ENCODE measurements at regions not wholly inside any gene's neighbourhood (a gene's known extent, or its start where the extent isn't known, plus 50 kb on each side); places are given as distances from the start of the nearest gene placed in this dataset.
"Not testable (repeated sequence)": the region's sequence is repeated elsewhere in the genome, so short reads cannot be mapped to it uniquely, and the experiment has no call there.

- H3K36me3 ChIP-seq (ENCODE audit: control insufficient read depth, insufficient read depth, low read length) = no peaks in the 10 kb centered on the region
- H3K4me1 ChIP-seq (ENCODE audit: control insufficient read depth, extremely low read depth, insufficient read depth, low read length) = peaks cover 11% of the 10 kb centered on the region
- H4K20me1 ChIP-seq (ENCODE audit: control insufficient read depth, extremely low read depth, insufficient read depth, low read length) = no peaks in the 10 kb centered on the region
- no peak overlapping the region for H3K4me3 ChIP-seq (replicated peaks in 1 of 4; ENCODE audit: control extremely low read depth in 1 of 4, insufficient read depth in 1 of 4, low read depth in 3 of 4, low read length in 4 of 4)
- no peaks in the 10 kb centered on the region for H3K79me2 ChIP-seq (ENCODE audit: control insufficient read depth, insufficient read depth, low read length)
- H3K4me2 ChIP-seq (ENCODE audit: extremely low read depth, insufficient read depth, low read length) = no peak overlapping the region
- H3K9ac ChIP-seq (ENCODE audit: insufficient read depth, low read length) = no peak overlapping the region
- H3K9me3 ChIP-seq (ENCODE audit: control insufficient read depth, insufficient read depth, low read depth, low read length) = no peaks in the 10 kb centered on the region
- no peaks in the 10 kb centered on the region for H3K27me3 ChIP-seq (ENCODE audit: control insufficient read depth, insufficient read depth, low read length)
- no peak overlapping the region for H2AFZ ChIP-seq (ENCODE audit: low read length)
- no peak for TF ChIP-seq EZH2 (IDR thresholded peaks at IDR 0.05; ENCODE audit: low read length, missing control alignments)
- TF ChIP-seq CTCF (conservative IDR thresholded peaks at IDR 0.05 in 1 of 2, IDR thresholded peaks at IDR 0.05 in 1 of 2; ENCODE audit: low read depth in 1 of 2, low read length in 2 of 2) = no peak
- DNase-seq (ENCODE audit: low read depth in 2 of 2) = no peak
- no peak overlapping the region for H3K27ac ChIP-seq (ENCODE audit: insufficient read depth, low read length)
These were observed 199.1 kb upstream of the ARL4C start for GRCh38 chr2:234695981-234696380.

- Histone ChIP-seq H3K36me3 (ENCODE audit: control insufficient read depth, insufficient read depth, low read length) (no peaks in the 10 kb centered on the region), H3K4me1 (ENCODE audit: control insufficient read depth, extremely low read depth, insufficient read depth, low read length) (peaks cover 15% of the 10 kb centered on the region), H3K9ac (ENCODE audit: insufficient read depth, low read length) (no peak overlapping the region), H2AFZ (ENCODE audit: low read length) (no peak overlapping the region), H3K27ac (ENCODE audit: insufficient read depth, low read length) (peak overlapping the region; percentile 35), H3K4me2 (ENCODE audit: extremely low read depth, insufficient read depth, low read length) (no peak overlapping the region), H3K79me2 (ENCODE audit: control insufficient read depth, insufficient read depth, low read length) (no peaks in the 10 kb centered on the region), H3K9me3 (ENCODE audit: control insufficient read depth, insufficient read depth, low read depth, low read length) (no peaks in the 10 kb centered on the region), H3K4me3 (replicated peaks in 1 of 4; ENCODE audit: control extremely low read depth in 1 of 4, insufficient read depth in 1 of 4, low read depth in 3 of 4, low read length in 4 of 4) (no peak overlapping the region), H3K27me3 (ENCODE audit: control insufficient read depth, insufficient read depth, low read length) (no peaks in the 10 kb centered on the region), H4K20me1 (ENCODE audit: control insufficient read depth, extremely low read depth, insufficient read depth, low read length) (no peaks in the 10 kb centered on the region)
- DNase-seq (ENCODE audit: low read depth in 2 of 2) = peak; percentile 87 to 97
- no peak for TF ChIP-seq EZH2 (IDR thresholded peaks at IDR 0.05; ENCODE audit: low read length, missing control alignments)
- TF ChIP-seq CTCF (conservative IDR thresholded peaks at IDR 0.05 in 1 of 2, IDR thresholded peaks at IDR 0.05 in 1 of 2; ENCODE audit: low read depth in 1 of 2, low read length in 2 of 2) = no peak
These were observed 197.5 kb upstream of the ARL4C start for GRCh38 chr2:234694244-234695013.

GRCh38 chr2:234693681-234694190 is 196.9 kb upstream of the ARL4C start:
- not testable (repeated sequence) for H2AFZ ChIP-seq (ENCODE audit: low read length); H3K4me3 ChIP-seq (replicated peaks in 1 of 4; ENCODE audit: control extremely low read depth in 1 of 4, insufficient read depth in 1 of 4, low read depth in 3 of 4, low read length in 4 of 4); H3K36me3 ChIP-seq (ENCODE audit: control insufficient read depth, insufficient read depth, low read length); H4K20me1 ChIP-seq (ENCODE audit: control insufficient read depth, extremely low read depth, insufficient read depth, low read length); H3K9me3 ChIP-seq (ENCODE audit: control insufficient read depth, insufficient read depth, low read depth, low read length); H3K9ac ChIP-seq (ENCODE audit: insufficient read depth, low read length); H3K4me2 ChIP-seq (ENCODE audit: extremely low read depth, insufficient read depth, low read length); H3K27me3 ChIP-seq (ENCODE audit: control insufficient read depth, insufficient read depth, low read length); H3K79me2 ChIP-seq (ENCODE audit: control insufficient read depth, insufficient read depth, low read length); DNase-seq (ENCODE audit: low read depth in 2 of 2)
- H3K27ac ChIP-seq (ENCODE audit: insufficient read depth, low read length) = peak overlapping the region; percentile 35
- H3K4me1 ChIP-seq (ENCODE audit: control insufficient read depth, extremely low read depth, insufficient read depth, low read length) = peaks cover 15% of the 10 kb centered on the region

GRCh38 chr2:234693191-234693590 is 196.3 kb upstream of the ARL4C start:
- H3K9ac ChIP-seq (ENCODE audit: insufficient read depth, low read length); H3K79me2 ChIP-seq (ENCODE audit: control insufficient read depth, insufficient read depth, low read length); H3K36me3 ChIP-seq (ENCODE audit: control insufficient read depth, insufficient read depth, low read length); H3K9me3 ChIP-seq (ENCODE audit: control insufficient read depth, insufficient read depth, low read depth, low read length); H2AFZ ChIP-seq (ENCODE audit: low read length); DNase-seq (ENCODE audit: low read depth in 2 of 2); H4K20me1 ChIP-seq (ENCODE audit: control insufficient read depth, extremely low read depth, insufficient read depth, low read length); H3K4me3 ChIP-seq (replicated peaks in 1 of 4; ENCODE audit: control extremely low read depth in 1 of 4, insufficient read depth in 1 of 4, low read depth in 3 of 4, low read length in 4 of 4); H3K27ac ChIP-seq (ENCODE audit: insufficient read depth, low read length); H3K4me2 ChIP-seq (ENCODE audit: extremely low read depth, insufficient read depth, low read length); H3K27me3 ChIP-seq (ENCODE audit: control insufficient read depth, insufficient read depth, low read length): not testable (repeated sequence)
- H3K4me1 ChIP-seq (ENCODE audit: control insufficient read depth, extremely low read depth, insufficient read depth, low read length) = peaks cover 15% of the 10 kb centered on the region
